Fibroblast of skin of back (primary cell): ENCODE measurements at regions not wholly inside any gene's neighbourhood (a gene's known extent, or its start where the extent isn't known, plus 50 kb on each side); places are given as distances from the start of the nearest gene placed in this dataset.
A peak's percentile ranks its signal among the peaks of the same experiment; 100 is the strongest.

Experiments used
- DNase-seq: peaks from one replicate; pipeline ENCODE4 v3.0.0-alpha.2; 2013

DNA sequence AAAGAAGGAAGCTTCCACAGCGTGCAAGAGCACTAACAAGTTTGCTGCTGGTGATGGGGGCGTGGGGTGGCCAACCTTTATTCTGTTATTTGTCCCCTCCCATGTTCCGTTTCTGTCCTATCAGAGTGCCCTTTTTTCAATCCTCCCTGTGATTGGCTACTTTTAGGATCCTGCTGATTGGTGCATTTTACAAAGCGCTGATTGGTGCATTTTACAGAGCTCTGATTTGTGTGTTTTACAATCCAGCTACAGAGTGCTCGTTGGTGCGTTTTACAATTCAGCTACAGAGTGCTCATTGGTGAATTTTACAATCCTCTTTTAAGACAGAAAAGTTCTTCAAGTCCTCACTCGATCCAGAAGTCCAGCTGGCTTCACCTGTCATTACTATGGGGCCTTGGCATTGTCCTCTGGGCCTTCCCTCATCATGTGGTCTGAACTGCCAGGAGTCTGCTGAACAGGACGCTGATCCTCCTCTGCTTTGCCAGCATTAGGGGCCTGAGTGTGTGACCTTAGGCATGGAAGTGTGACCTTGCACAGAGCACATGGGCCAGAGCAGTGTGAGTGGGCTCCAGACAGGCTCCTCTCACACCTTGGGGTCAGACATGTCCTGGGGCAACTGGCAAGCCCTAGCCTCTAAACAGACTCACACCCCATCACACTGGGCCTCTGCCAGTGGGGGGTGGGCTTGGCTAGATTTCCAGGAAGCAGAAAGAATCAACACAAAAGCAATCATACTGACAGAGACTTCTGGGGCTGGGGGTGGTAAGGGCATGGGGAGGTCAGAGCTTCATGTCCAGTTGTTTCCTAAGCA lies 167.4 kb downstream of the PTPN20 start:
- no peak for DNase-seq

- DNase-seq, result peak; percentile 5
Observed at GRCh38 chr10:47079204-47079580, 168.0 kb downstream of the PTPN20 start.

GRCh38 chr10:47081264-47081663 lies 170.0 kb downstream of the PTPN20 start:
- no peak for DNase-seq

DNA sequence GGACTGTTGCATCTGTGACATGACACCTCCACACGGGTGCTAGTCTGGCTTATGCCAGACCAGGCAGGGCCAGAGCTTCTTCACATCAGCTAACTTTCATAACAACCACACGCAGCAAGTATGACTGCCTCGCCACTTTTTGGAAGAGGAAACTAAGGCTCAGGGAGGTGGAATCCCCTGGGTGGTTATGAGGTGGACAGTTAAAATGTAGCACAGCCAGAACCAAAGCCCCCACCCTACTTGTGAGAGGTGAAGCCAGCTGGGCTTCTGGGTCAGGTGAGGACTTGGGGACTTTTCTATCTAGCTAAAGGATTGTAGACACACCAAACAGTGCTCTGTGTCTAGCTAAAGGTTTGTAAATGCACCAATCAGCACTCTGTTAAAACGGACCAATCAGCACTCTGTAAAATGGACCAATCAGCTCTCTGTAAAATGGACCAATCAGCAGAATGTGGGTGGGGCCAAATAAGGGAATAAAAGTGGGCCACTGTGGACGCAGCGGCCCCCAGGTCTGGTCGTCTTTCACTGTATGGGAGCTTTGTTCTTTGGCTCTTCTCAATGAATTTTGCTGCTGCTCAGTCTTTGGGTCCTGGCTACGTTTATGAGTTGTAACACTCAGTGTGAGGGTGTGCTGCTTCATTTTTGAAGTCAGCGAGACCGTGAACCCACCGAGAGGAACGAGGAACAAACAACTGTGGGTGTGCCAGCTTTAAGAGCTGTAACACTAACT lies 171.0 kb downstream of the PTPN20 start:
- no peak for DNase-seq

DNA sequence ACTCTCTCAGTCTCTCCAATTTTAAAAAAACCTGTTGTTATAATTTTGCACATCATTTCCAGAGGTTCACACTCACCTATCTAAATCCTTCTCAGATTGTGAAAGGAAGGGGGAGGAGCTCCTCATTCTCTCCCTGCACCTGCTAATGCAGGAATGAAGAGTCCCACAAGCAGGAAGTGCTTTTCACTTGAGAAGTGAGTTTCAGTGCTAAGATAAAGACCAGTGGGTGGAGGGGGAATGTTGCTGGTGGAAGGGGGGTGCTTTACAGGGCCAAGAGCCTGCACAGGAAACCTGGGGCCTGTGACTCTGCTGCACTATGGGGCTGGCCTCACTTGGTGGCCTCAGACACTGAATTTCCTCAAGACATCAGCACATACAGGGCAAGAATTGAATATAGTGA lies 176.4 kb downstream of the PTPN20 start:
- DNase-seq, result no peak

DNA sequence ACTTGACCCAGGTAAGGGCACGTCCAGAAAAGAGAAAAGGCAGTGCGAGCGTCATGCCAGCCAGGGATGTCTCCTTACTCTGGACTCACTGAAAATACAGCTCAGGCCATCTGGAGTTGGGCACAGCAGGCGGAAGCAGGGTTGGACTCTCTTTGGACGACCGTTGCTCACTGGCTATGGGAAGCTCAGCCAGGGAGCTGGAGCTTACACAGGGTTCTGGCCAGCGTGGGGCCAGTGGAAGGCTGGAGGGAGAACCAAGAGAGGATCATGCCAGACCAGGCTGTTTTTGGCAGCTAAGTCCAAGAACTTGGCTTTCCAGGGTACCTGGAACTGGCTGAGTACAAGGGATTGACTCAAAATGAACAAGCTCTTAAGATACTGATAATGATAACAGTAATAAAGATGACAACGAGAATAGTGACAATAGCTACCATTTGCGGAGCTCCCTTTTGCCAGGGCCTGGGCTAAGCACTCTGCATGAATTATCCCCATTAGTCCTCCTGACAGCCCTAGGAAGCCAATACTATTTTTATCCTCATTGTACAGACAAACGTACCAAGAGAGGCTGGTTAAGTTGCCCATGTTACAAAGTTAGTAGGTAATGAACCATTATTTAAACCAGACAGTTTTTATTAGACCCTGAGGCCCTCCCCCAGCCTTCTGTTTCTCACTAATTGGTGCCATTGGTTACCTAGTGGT lies 177.6 kb downstream of the PTPN20 start:
- no peak for DNase-seq

DNA sequence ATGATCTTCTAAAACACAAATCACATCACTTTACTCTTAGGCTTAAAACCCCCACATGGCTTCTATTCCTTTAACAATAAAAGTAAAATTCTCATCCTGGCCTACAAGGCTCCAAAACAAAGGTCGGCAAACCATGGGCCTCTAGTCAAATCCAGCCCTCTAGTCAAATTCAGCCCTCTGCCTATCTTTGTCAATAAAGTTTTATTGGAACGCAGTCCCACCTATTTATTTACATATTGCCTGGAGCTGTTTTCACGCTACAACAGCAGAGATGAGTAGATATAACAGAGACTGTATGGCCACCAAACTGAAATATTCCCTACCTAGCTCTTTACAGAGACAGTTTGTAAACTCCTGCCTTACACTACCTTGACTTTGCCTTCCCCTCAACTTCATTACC lies 178.8 kb downstream of the PTPN20 start:
- DNase-seq, result no peak

DNA sequence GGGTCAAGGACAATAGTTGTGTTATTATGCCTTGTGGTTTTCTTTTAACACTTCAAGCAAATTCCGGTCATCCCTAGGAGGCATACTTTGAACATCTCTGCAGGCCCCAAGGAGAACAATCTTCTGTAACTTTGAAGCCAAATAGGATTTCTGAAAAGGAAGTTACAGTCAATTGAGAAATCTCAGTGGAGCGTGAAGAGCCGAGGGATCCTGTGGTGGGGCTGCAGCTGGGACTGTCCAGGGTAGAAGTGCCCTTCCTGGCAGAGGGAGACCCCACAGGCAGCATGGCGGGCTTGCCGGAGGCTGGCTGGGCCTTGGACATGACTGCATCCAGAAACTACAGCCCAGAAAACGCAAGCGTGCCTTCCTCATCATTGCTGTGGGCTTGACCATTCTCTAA lies 179.7 kb downstream of the PTPN20 start:
- no peak for DNase-seq

GRCh38 chr10:47091421-47091820 lies 180.2 kb downstream of the PTPN20 start:
- no peak for DNase-seq

DNA sequence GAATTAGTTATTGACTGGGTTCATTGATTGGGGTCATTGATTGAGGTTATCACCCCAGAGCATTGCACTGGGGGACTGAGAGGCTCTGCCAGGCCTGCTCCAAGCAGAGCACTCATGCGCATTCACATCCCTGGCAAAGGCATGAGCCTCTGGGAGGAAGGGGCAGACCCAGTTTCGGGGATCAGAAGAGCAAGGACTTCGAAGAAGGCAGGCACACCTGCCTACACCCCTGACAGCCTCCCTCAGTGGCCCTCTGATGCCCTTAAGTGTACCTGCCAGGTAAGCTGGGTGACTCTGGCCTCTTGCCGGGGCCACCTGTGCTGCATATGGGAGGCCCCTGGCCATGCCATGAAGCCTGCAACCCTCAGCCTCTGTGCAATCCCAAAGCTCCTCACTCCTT lies 181.1 kb downstream of the PTPN20 start:
- DNase-seq, result no peak

DNA sequence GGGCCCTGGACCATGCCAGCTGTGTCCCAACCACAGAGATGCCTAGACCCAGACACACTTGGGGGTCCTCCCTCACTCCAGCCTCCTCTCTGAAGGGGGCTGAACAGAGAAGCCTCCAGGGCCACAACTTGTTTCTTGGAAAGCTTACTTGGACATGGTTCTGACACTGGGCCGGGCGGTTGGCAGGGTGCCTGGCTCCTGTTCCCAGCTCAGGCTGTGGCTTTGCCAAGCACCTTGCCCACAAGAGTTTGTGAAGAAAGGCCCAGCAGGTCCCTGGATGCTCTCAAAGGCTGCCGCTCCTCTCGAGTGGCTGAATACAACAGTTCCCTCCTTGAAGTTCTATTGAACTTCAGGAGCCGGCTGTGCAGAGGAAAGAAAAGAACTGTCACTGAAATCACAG lies 181.6 kb downstream of the PTPN20 start:
- no peak for DNase-seq

- DNase-seq, result no peak
Observed at GRCh38 chr10:47094126-47094525, 182.9 kb downstream of the PTPN20 start.

DNA sequence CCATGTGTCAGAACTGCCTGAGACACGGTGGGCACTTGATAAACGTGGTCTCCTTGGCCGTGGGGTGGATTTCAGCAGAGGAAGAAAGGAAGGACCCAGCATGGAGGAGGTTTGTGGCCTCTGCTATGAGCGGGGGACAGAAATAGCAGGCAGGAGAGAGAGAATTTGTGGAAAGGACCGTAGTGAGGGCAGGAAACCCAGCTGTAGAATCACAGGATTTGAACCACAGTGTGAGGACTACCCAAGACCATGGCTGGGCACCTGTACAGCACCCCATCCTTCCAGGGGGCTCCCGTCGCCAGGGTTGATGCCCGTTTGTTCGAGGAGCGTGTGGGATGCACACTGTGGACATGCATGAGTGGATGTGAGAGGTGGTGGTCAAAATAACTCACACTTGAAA lies 183.4 kb downstream of the PTPN20 start:
- no peak for DNase-seq

GRCh38 chr10:47095211-47095610 lies 184.0 kb downstream of the PTPN20 start:
- DNase-seq, result no peak

DNA sequence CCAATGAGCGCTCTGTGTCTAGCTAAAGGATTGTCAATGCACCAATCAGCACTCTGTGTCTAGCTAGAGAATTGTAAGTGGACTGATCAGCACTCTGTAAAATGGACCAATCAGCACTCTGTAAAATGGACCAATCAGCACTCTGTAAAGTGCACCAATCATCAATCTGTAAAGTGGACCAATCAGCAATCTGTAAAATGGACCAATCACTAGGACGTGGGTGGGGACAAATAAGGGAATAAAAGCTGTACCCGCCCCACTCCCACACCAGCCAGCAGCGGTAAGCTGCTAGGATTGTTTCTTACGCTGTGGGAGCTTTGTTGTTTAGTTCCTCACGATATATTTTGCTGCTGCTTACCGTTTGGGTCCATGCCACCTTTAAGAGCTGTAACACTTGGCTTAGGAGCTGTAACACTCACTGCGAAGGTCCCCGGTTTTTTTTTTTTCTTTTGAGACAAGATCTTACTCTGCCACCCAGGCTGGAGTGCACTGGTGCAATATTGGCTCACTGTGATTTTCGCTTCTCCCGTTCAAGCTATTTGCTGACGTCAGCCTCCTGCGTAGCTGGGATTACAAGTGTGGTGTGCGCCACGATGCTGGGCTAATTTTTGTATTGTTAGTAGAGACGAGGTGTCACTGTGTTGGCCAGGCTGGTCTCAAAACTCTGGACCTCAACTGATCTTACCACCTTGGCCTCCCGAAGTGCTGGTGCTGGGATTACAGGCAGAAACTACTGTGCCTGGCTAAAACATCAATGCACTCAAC lies 184.8 kb downstream of the PTPN20 start:
- no peak for DNase-seq

- DNase-seq, result no peak
Observed at GRCh38 chr10:47098238-47098637, 187.0 kb downstream of the PTPN20 start.

DNA sequence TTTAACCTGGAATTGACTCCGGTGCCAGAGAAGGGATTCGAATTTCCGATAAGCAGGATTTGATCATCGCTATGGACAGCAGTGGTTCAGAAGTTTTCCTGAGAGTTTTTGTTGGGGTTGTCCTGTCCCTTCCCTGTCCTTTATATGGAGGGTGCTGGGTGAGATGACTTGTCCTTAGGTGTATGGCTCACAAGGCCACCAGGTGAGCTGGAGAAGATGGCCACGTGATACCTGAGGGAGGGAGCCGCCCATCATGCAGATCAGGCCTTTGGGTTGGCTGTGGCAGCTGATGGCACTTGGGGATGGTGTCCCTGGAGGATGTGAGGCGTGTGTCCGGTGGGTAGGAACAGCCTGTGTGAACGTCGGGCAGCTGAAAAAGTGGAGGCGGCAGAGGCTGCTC lies 187.7 kb downstream of the PTPN20 start:
- no peak for DNase-seq

DNA sequence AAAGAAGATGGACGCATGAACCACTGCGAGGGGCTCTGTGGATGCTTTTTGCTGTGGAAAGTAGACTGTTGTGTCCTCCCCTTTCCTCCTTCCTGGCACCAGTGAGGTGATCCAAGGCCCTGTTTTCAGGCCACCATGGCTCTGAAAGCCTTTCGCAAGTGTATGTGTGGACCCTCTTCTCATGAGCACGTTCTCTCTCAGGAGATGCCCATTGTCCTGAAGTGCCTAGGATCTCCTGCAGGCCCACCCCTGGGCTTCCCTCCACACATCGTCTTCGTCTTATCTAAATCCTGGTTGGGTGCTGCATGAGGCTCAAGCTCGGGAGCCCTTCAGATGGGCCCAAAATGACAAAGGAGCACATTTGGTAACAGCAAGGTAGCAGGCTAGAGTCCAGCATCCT lies 188.2 kb downstream of the PTPN20 start:
- no peak for DNase-seq

- no peak for DNase-seq
Observed at GRCh38 chr10:47101196-47101595, 190.0 kb downstream of the PTPN20 start.

- no peak for DNase-seq
Observed at GRCh38 chr10:47101807-47102206, 190.6 kb downstream of the PTPN20 start.

- peak; percentile 28 for DNase-seq
Observed at GRCh38 chr10:47104151-47104605, 192.9 kb downstream of the PTPN20 start.

DNA sequence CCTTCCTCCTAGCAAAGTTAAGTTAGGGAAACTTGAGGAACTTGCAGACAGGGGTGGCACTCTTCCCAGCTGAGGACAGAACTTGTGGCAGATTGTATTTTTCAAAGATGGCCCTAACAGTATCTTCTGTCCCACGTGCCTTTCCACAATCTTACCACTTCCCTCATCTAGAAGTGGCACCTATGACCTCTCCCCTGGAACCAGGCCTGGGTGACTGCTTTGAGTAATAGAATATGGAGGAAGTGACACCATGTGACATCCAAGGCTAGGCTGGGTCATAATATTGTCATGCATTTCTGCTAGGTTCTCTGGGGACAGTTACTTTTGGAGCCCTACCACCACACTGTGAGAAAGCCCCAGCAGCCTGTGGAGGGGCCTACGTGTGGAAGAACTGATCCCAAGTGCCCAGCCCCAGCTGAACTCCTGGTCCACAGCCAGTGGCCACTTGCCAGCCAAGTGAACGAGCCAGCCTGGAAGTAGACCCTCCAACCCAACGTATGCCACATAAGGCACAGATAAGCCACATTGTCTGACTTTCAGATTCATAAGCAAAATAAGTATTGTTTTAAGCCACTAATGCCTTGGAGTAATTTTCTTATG lies 193.7 kb downstream of the PTPN20 start:
- peak; percentile 6 for DNase-seq
